Hematopoietic multipotent progenitor cell (in vitro differentiated cells): ENCODE measurements at regions not wholly inside any gene's neighbourhood (a gene's known extent, or its start where the extent isn't known, plus 50 kb on each side); places are given as distances from the start of the nearest gene placed in this dataset.

Source experiments
- DNase-seq, 3 donors: peaks; one replicate each; pipeline ENCODE4 v3.0.0-alpha.2; 2011 to 2015; ENCODE audit warnings: low read depth in 2 of 3, low spot score in 2 of 3

DNA sequence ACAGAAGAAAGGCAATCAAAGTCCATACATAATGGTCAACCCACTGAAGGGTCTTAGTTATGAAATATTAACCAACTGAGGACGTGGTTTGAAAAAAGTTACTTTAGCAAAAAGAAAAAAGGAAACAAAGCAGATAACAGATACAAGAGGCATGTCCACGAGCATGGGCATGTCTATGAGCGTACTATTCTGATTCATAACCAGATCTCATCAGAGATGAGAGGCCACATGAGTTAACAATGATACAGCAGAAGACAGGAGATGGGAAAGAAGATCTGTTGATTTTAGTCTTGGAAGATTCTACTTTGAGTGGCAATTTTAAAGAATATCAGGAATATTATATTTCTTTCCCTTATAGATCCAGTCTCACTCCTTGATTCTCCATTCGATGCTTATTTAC is 262.9 kb upstream of the SLITRK3 start:
- no peak for DNase-seq

GRCh38 chr3:165457096-165457495 is 260.9 kb upstream of the SLITRK3 start:
- DNase-seq, result no peak

GRCh38 chr3:165455793-165456192 is 259.6 kb upstream of the SLITRK3 start:
- no peak for DNase-seq

- no peak for DNase-seq
These were observed 259.2 kb upstream of the SLITRK3 start for GRCh38 chr3:165455360-165455759.

DNA sequence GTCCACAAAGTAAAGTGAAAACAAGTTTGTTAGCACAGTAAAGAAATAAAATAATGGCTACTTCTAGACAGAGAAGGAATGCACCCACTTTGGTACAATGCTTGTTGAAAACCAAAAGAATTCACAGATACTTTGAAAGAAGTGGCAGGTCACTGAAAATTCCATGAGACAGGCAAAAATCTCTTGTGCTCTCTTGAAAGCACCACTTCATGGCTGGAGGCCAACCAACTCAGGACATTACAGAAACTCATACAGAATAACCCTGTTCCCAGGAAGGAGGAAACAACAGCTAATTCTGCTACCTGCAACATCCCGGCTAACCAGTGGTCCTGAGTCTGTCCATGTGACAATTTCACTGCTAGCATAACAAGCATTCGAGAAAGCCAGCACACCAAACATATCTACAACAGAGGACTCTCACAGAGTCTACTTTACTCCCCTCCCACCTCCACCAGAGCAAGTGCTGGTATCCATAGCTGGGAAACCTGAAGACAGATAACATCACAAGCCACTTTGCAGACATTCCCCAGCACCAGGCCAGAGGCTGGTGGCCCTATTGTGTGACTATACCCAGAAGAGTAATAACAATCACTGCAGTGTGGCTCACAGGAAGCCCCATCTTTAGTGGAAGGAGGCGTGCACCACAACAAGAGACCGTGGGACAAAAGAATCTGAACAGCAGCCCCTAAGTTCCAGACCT is 255.3 kb upstream of the SLITRK3 start:
- no peak for DNase-seq

DNA sequence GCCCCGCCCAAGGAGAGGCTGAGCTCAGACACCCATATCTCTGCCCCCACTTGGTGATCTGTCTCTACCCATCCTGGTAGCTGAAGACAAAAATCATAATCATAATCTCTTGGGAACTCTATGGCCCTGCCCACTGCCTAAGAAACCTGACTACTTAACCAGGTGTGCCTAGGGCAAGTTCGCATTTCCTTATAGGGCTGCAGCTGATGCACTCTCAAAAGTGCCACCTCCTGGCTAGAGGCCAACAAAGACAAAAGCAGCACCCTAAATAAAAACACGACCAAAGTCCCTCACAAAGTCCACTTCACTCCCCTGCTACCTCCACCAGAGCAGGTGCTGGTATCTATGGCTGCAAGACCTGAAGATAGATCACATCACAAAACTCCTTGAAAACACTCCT is 250.4 kb upstream of the SLITRK3 start:
- no peak for DNase-seq

GRCh38 chr3:165444745-165445144 is 248.6 kb upstream of the SLITRK3 start:
- DNase-seq, result no peak

DNA sequence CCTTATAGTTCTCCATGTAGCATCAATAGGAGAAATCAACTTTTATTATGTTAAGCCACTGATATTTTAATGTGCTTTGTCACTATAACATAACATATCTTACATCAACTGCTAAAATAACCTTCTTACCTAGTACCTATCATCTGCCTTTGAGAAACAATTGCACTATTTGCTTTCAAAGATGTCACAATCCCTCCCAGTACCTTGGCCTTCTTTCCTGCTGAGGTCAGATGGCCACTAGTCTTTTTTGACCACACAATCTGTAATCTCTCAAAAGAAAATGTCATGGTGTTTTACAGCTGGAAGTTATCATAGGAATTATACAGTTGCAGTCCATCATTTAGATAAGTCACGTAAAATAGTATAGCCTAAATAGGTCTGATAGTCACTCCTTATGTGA is 247.5 kb upstream of the SLITRK3 start:
- no peak for DNase-seq

DNA sequence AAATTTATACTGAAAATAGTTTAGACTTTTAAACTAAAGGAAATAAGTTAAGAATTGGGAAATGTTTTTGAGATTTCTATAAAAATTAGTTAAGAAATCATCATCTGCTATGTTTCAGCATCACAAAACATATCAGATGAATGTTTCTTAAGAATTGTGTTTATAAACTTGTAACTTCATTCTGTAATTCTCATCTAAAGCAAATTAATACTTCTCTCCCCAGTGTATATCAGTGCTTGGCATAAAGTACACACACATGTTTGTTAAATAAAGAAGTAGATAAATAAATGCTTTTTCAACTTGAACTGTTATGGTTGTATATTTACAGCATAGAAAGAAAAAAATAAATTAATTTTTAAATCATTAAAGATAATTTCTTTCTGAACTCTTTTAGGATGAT is 245.9 kb upstream of the SLITRK3 start:
- no peak for DNase-seq

DNA sequence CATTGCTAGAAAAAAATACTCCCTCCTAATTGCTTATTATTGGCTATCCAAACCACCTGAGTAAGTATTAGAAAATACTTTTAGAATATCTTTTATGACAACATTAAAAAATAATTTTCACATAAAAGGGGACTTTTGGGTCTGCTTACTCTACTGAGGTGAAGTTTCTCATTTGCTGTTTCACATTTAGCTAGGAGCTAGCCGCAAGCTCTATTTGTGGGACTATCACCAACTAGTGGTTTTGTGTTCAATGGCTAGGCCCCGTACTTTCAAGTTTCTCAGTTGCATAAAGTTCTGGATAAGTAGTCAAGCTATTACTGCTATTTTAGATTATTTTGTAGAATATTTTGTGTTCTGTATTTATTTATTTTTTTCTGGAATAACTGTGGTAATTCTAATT is 244.2 kb upstream of the SLITRK3 start:
- DNase-seq, result no peak

GRCh38 chr3:165439765-165440164 is 243.6 kb upstream of the SLITRK3 start:
- DNase-seq, result no peak

DNA sequence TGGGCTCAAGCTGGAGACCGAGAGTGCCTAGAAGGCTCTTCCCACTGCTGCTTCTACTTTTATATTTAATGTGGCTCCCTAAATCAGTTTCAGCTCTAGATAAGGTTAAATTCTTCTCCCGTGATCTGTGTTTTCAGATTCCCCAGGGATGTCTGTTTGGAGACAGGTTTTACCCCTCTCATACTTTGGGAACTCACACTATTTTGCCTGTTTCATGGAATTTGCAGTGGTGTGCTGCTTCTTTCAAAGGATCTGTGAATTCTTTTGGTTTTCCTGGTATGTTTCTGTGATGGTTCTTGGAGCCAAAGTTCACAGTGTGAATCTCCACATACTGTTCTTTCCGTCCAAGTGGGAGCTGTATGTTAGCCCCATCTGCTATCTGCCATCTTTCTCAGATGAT is 238.3 kb upstream of the SLITRK3 start:
- DNase-seq, result no peak

DNA sequence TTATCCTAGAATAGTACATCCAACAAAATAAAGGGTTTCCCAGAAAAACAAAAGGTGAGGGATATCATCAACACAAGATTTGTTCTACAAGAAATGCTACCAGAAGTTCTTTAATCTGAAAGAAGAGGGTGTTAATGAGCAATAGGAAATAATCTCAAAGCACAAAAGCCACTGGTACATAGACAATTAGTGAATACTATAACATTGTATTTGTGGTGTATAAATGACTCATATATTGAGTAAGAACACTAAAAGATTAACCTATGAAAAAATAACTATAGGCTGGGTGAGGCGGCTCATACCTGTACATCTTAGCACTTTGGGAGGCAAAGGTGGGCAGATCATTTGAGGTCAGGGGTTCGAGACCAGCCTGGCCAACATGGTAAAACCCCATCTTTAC is 210.2 kb upstream of the SLITRK3 start:
- no peak for DNase-seq

GRCh38 chr3:165404357-165405027 is 208.3 kb upstream of the SLITRK3 start:
- DNase-seq, result no peak

- DNase-seq, result no peak
These were observed 207.5 kb upstream of the SLITRK3 start for GRCh38 chr3:165403666-165404065.

GRCh38 chr3:165395188-165395587 is 199.0 kb upstream of the SLITRK3 start:
- DNase-seq, result no peak

- DNase-seq, result no peak
These were observed 197.3 kb upstream of the SLITRK3 start for GRCh38 chr3:165393461-165393860.

GRCh38 chr3:165390166-165390565 is 194.0 kb upstream of the SLITRK3 start:
- no peak for DNase-seq

DNA sequence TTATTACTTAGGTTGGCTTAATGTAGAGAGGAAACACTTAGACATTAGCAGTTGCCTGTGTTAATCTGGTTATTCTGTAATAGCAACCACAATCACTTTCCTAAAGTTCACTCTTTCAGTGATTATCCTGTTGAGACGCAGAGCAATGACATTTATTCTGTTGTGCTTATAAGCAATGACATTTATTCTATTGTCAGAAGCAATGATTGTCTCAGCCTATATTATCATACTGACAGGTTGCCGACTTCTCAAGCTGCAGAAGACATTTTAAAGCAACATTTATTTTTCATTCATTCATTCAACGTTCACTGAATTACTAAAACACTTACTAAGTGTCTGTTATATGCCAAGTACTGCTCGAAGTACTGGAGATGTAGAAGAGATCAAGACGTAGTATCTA is 193.5 kb upstream of the SLITRK3 start:
- no peak for DNase-seq

DNA sequence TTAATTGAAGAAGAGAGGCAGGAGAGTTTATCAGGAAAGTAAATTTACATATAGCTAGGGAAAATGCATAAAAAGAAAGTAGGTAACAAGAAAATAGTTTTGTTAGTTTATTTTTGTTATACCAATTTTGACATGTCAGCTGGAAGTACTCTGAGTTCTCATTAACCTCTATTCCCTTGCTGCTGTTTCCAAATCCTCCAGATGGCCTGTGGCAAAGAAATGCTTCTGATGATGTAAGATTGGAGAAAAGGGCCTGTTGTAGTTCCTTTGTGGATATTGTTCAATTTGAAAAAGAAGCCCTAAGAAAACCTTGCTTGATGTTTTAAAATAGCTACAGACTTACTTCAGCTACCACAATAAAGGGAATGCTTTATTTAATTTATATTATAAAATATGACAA is 192.9 kb upstream of the SLITRK3 start:
- no peak for DNase-seq

DNA sequence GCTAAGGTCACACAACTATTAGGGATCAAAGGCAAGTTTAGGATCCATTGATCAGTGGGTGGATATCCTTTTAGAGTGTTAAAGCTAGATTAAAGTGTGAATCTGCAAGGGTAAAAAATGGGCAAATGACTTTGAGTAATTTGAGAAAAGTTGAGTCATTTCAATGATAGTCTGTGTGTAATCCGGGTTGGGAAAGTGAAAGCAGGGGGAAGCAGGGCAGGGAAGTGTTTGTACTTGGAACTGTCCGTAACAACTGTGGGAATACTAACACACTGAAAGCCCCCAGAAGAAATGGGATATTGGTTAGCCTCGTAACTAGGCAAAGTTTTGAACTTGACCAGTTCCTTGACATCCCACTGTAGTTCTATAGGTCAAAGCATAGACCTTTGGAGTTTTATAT is 187.2 kb upstream of the SLITRK3 start:
- no peak for DNase-seq

DNA sequence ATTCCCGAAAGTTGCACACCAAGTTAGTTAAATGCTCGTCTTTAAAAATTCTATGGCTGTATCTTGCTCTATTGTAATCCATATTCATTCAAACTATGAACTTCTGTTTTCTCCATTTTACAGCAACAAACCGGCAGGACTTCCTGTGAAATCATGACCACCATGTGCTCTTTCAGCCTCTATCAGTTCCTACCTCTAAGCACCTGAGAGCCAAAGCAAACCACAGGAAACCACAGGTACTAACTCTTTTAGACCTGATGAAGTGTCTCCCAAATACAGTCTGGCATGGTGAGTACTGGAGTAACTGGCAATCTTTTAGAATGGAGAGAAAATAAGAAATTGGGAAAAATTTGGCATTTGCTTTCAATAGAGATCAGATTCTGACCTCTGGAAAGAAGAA is 186.5 kb upstream of the SLITRK3 start:
- DNase-seq, result no peak

DNA sequence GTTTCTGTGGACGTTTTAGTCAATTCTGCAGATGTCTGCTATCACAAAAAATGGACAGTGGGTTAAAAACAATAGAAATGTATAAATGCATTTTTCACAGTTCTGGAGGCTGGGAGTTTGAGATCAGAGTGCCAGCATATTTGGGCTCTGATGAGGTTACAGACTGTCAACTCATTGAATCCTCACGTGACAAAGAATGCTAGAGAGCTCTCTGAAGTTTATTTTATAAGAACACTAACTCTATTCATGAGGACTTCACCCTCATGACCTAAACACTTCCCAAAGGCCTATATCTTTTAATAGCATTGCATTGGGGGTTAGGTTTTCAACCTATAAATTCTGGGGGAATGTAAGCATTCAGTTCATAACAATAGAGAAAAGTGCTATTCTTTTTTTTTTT is 182.6 kb upstream of the SLITRK3 start:
- DNase-seq, result no peak
